ENCODE measurements at regions not wholly inside any gene's neighbourhood (a gene's known extent, or its start where the extent isn't known, plus 50 kb on each side); places are given as distances from the start of the nearest gene placed in this dataset.

GRCh38 chr3:72203105-72203504 is 418.2 kb upstream of the PROK2 start:
- Histone ChIP-seq H3K27me3 (no peaks in the 10 kb centered on the region), H3K4me1 (no peaks in the 10 kb centered on the region), H3K36me3 (no peaks in the 10 kb centered on the region), H3K9me3 (peaks cover 0 to 7% (median 3%) of the 10 kb centered on the region in 4 donors), H3K4me3 (no peak overlapping the region), H3K27ac (replicated peaks in 1 of 4) (no peak overlapping the region)
- WGBS, result 93% methylated on average over 4 of the region's 4 CpGs
- no peak for DNase-seq (ENCODE audit: extremely low spot score)
- intact Hi-C loops (cut with DNase I), result loop anchor here (10.0 kb wide), 1 partner anchor 248 kb away; no protein-coding TSS in a partner anchor
- TF ChIP-seq POLR2A (IDR thresholded peaks at IDR 0.05; ENCODE audit: low read depth) (no peak), EP300 (IDR thresholded peaks at IDR 0.05) (no peak), POLR2AphosphoS5 (IDR thresholded peaks at IDR 0.05) (no peak)
- TF ChIP-seq, protein P1, sequence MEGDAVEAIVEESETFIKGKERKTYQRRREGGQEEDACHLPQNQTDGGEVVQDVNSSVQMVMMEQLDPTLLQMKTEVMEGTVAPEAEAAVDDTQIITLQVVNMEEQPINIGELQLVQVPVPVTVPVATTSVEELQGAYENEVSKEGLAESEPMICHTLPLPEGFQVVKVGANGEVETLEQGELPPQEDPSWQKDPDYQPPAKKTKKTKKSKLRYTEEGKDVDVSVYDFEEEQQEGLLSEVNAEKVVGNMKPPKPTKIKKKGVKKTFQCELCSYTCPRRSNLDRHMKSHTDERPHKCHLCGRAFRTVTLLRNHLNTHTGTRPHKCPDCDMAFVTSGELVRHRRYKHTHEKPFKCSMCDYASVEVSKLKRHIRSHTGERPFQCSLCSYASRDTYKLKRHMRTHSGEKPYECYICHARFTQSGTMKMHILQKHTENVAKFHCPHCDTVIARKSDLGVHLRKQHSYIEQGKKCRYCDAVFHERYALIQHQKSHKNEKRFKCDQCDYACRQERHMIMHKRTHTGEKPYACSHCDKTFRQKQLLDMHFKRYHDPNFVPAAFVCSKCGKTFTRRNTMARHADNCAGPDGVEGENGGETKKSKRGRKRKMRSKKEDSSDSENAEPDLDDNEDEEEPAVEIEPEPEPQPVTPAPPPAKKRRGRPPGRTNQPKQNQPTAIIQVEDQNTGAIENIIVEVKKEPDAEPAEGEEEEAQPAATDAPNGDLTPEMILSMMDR (IDR thresholded peaks at IDR 0.05), result no peak

DNA sequence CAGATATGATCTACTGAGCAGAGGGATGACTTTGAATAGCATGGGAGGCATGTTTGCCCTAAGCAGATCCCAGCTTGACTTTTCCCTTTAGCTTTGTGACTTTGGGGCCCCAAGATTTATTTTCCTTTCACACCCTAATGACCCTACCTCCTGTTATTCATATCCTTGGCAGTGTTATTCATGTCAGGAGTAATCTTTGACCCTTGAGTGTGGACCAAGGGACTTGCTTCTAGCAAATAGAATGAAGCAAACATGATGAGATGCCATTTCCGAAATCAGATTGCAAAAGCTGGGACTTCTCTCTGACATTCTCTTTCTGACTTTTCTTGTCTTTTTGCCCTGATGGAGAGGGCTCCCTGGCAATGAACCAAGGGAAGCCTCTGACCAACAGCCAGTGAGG is 415.4 kb upstream of the PROK2 start:
- Histone ChIP-seq H3K36me3 (no peaks in the 10 kb centered on the region), H3K27me3 (peaks cover 0 to 3% (median 0%) of the 10 kb centered on the region in 4 donors), H3K4me3 (no peak overlapping the region), H3K27ac (replicated peaks in 1 of 4) (no peak overlapping the region), H3K4me1 (no peaks in the 10 kb centered on the region), H3K9me3 (peaks cover 0 to 7% (median 3%) of the 10 kb centered on the region in 4 donors)
- no peak for TF ChIP-seq POLR2AphosphoS5 (IDR thresholded peaks at IDR 0.05)
- no peak for TF ChIP-seq POLR2A (IDR thresholded peaks at IDR 0.05; ENCODE audit: low read depth)
- TF ChIP-seq, protein P1 (IDR thresholded peaks at IDR 0.05), result no peak
- TF ChIP-seq EP300 (IDR thresholded peaks at IDR 0.05), result no peak
- DNase-seq (ENCODE audit: extremely low spot score), result no peak
- WGBS, result 100% methylated on average over 1 of the region's 1 CpG
- intact Hi-C loops (cut with DNase I), result loop anchor here (10.0 kb wide), 1 partner anchor 246 kb away; no protein-coding TSS in a partner anchor

DNA sequence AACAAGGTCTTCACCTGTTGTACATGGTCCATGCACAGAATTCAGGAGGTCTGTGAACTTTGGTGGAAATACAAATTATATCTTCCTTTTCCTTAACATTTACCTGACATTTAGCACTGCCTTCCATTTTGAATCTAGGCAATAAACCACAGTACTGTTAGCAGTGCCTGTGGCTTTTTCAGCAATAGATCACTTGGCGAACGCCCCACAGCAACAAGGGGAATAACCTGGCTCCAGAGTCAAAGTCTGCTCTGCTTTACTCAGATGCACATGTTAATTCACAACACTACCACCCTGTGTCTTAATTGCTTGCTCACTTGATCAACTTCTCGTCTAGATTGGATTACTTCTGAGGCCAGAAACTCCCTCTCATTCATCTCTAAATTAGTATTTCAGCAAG is 414.6 kb upstream of the PROK2 start:
- no peaks in the 10 kb centered on the region for H3K36me3 ChIP-seq
- TF ChIP-seq, protein P1 (IDR thresholded peaks at IDR 0.05), result no peak
- TF ChIP-seq POLR2A (IDR thresholded peaks at IDR 0.05; ENCODE audit: low read depth) (no peak), EP300 (IDR thresholded peaks at IDR 0.05) (no peak), POLR2AphosphoS5 (IDR thresholded peaks at IDR 0.05) (no peak)
- peaks cover 0 to 3% (median 0%) of the 10 kb centered on the region in 4 donors for H3K27me3 ChIP-seq
- 87% methylated on average over 3 of the region's 3 CpGs for WGBS
- no peak overlapping the region for H3K4me3 ChIP-seq
- DNase-seq (ENCODE audit: extremely low spot score), result no peak
- H3K4me1 ChIP-seq, result no peaks in the 10 kb centered on the region
- H3K9me3 ChIP-seq, result peaks cover 0 to 7% (median 3%) of the 10 kb centered on the region in 4 donors
- intact Hi-C loops (cut with DNase I), result no loop called here
- no peak overlapping the region for H3K27ac ChIP-seq (replicated peaks in 1 of 4)

DNA sequence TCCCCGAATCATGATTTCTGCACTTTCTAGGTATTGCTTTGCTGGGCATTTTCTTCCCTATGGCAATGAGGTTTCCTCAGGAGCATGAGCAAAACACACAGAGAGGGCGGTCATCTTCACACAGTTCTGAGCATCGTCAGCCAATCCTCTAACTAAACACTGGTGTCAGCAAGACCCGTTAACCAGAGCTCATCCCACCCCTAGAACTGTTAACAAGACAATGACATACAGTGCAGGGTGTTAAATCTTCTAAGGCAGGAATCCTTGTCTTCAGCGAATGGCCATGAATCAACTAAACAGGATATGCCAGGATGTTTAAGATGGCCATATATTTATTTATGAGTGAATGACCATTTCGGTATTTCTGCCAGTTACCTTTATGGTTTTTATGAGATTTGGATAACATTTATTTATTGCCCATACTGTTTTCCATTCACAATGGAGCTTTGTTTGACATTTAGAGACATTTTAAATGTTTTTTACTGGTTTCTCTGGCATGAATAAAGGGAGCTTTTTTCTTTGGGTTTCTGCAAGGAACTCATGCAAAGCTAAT is 411.5 kb upstream of the PROK2 start:
- Histone ChIP-seq H3K4me3 (no peak overlapping the region), H3K36me3 (no peaks in the 10 kb centered on the region), H3K27me3 (peaks cover 0 to 3% (median 0%) of the 10 kb centered on the region in 4 donors), H3K9me3 (peaks cover 0 to 7% (median 3%) of the 10 kb centered on the region in 4 donors), H3K27ac (replicated peaks in 1 of 4) (no peak overlapping the region), H3K4me1 (no peaks in the 10 kb centered on the region)
- TF ChIP-seq, protein P1 (IDR thresholded peaks at IDR 0.05), result no peak
- no peak for TF ChIP-seq EP300 (IDR thresholded peaks at IDR 0.05)
- TF ChIP-seq POLR2A (IDR thresholded peaks at IDR 0.05; ENCODE audit: low read depth), result no peak
- TF ChIP-seq POLR2AphosphoS5 (IDR thresholded peaks at IDR 0.05), result no peak
- intact Hi-C loops (cut with DNase I), result no loop called here
- 84% methylated on average over 6 of the region's 6 CpGs for WGBS
- no peak for DNase-seq (ENCODE audit: extremely low spot score)

GRCh38 chr3:72195895-72196294 is 410.9 kb upstream of the PROK2 start:
- Histone ChIP-seq H3K4me3 (no peak overlapping the region), H3K4me1 (no peaks in the 10 kb centered on the region), H3K9me3 (peaks cover 0 to 6% (median 3%) of the 10 kb centered on the region in 4 donors), H3K36me3 (no peaks in the 10 kb centered on the region), H3K27ac (replicated peaks in 1 of 4) (no peak overlapping the region), H3K27me3 (peaks cover 0 to 3% (median 0%) of the 10 kb centered on the region in 4 donors)
- TF ChIP-seq, protein P1 (IDR thresholded peaks at IDR 0.05), result no peak
- TF ChIP-seq EP300 (IDR thresholded peaks at IDR 0.05), result no peak
- TF ChIP-seq POLR2AphosphoS5 (IDR thresholded peaks at IDR 0.05), result no peak
- TF ChIP-seq POLR2A (IDR thresholded peaks at IDR 0.05; ENCODE audit: low read depth), result no peak
- WGBS, result 92% methylated on average over 3 of the region's 3 CpGs
- intact Hi-C loops (cut with DNase I), result no loop called here
- no peak for DNase-seq (ENCODE audit: extremely low spot score)

All from esophagus muscularis mucosa (tissue), 4 donors.